ENCODE measurements at regions not wholly inside any gene's neighbourhood (a gene's known extent, or its start where the extent isn't known, plus 50 kb on each side); places are given as distances from the start of the nearest gene placed in this dataset.

- ATAC-seq (no peak), DNase-seq (ENCODE audit: low spot score) (no peak)
- H3K27me3 Mint-ChIP-seq (ENCODE audit: insufficient read depth, low read depth, poor library complexity): peaks cover 5% of the 10 kb centered on the region
- Histone ChIP-seq H3K4me1 (ENCODE audit: insufficient read depth) (peaks cover 10% of the 10 kb centered on the region; the same call in 1 of the 2 replicates), H3F3A (replicated peaks; ENCODE audit: low read depth) (no peaks in the 10 kb centered on the region), H3K79me2 (replicated peaks; ENCODE audit: insufficient read depth) (no peaks in the 10 kb centered on the region), H3K4me3 (no peak overlapping the region), H4K20me1 (replicated peaks; ENCODE audit: insufficient read depth) (no peaks in the 10 kb centered on the region), H3K9me2 (ENCODE audit: insufficient read depth) (peaks cover 20% of the 10 kb centered on the region; the same call in 1 of the 2 replicates), H3K27me3 (ENCODE audit: insufficient read depth) (no peaks in the 10 kb centered on the region), H3K4me2 (no peak overlapping the region), H3K27ac (ENCODE audit: low read depth) (no peak overlapping the region), H2AFZ (no peak overlapping the region), H3K36me3 (ENCODE audit: insufficient read depth) (no peaks in the 10 kb centered on the region)
- H3K4me1 Mint-ChIP-seq: peaks cover 20% of the 10 kb centered on the region
- H3K4me3 Mint-ChIP-seq: no peak overlapping the region
- no peaks in the 10 kb centered on the region for H3K36me3 Mint-ChIP-seq (ENCODE audit: low read depth)
- TF ChIP-seq EZH2phosphoT487 (IDR thresholded peaks at IDR 0.05; ENCODE audit: unreplicated experiment): no peak
- no peak for TF ChIP-seq POLR2AphosphoS5 (IDR thresholded peaks at IDR 0.05; ENCODE audit: low read depth)
- peak; percentile 23 to 64; a peak in 2 of 4 replicates for TF ChIP-seq CTCF (conservative IDR thresholded peaks at IDR 0.05; ENCODE audit: low read depth in 2 of 2)
- no peak overlapping the region for H3K27ac Mint-ChIP-seq
- no peaks in the 10 kb centered on the region for H3K9me3 Mint-ChIP-seq
Measured at GRCh38 chr14:55749946-55750345, 169.9 kb downstream of the KTN1 start.

GRCh38 chr14:55752580-55753390, 172.8 kb downstream of the KTN1 start:
- Histone ChIP-seq H4K20me1 (replicated peaks; ENCODE audit: insufficient read depth) (no peaks in the 10 kb centered on the region), H3K4me2 (peak overlapping the region; percentile 6; the same call in 1 of the 2 replicates), H3K27me3 (ENCODE audit: insufficient read depth) (no peaks in the 10 kb centered on the region), H3K79me2 (replicated peaks; ENCODE audit: insufficient read depth) (no peaks in the 10 kb centered on the region), H3K27ac (ENCODE audit: low read depth) (no peak overlapping the region), H3K36me3 (ENCODE audit: insufficient read depth) (no peaks in the 10 kb centered on the region), H2AFZ (no peak overlapping the region; the same call in 1 of the 2 replicates), H3F3A (replicated peaks; ENCODE audit: low read depth) (no peaks in the 10 kb centered on the region), H3K4me1 (ENCODE audit: insufficient read depth) (peaks cover 20% of the 10 kb centered on the region), H3K4me3 (no peak overlapping the region), H3K9me2 (ENCODE audit: insufficient read depth) (peaks cover 24% of the 10 kb centered on the region)
- ATAC-seq: peak; percentile 92
- Mint-ChIP-seq H3K36me3 (ENCODE audit: low read depth) (no peaks in the 10 kb centered on the region), H3K27me3 (ENCODE audit: insufficient read depth, low read depth, poor library complexity) (peaks cover 3% of the 10 kb centered on the region), H3K27ac (no peak overlapping the region; the same call in 1 of the 2 replicates), H3K4me3 (no peak overlapping the region), H3K4me1 (peaks cover 29% of the 10 kb centered on the region), H3K9me3 (no peaks in the 10 kb centered on the region)
- peak; percentile 75 for DNase-seq (ENCODE audit: low spot score)
- no peak for TF ChIP-seq EZH2 (IDR thresholded peaks at IDR 0.05; ENCODE audit: low read depth, unreplicated experiment)
- no peak for TF ChIP-seq JUNB (IDR thresholded peaks at IDR 0.05; ENCODE audit: unreplicated experiment)
- TF ChIP-seq ZNF462 (CRISPR knock-in tag; IDR thresholded peaks at IDR 0.05): peak; percentile 96
- no peak for TF ChIP-seq NANOG (IDR thresholded peaks at IDR 0.05; ENCODE audit: borderline replicate concordance)
- TF ChIP-seq ZNF114 (CRISPR knock-in tag; IDR thresholded peaks at IDR 0.05): peak; percentile 83

Measured in GM23338 (cell line).